GM19463 (cell line): ENCODE measurements at regions not wholly inside any gene's neighbourhood (a gene's known extent, or its start where the extent isn't known, plus 50 kb on each side); places are given as distances from the start of the nearest gene placed in this dataset.

Experiments used
- ATAC-seq: cut with Tn5 transposase; IDR thresholded peaks from one replicate; pipeline ENCODE4 v1.9.1; 2021; ENCODE audit warnings: mild to moderate bottlenecking, moderate library complexity; ENCODE audit not compliant: unreplicated experiment

DNA sequence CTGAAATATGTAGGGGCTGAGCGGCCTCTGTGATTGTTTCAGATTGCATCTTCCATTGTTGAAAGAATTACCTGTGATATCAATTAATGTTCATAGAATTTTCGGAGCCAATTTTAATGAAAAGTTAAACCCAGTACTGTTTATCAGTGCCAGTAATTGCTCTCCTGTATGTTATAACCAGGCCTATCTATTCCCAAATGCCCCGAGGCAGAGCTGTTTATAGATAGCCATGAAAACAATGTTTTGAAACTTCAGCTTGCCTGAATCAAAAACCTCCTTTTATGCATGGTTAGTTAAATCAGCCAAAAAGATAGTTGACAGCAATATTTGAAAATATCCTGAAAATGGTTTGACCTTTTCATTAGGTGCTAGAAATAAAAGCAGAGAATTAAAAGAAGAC is 50.1 kb upstream of the HDAC9 start:
- no peak for ATAC-seq
